Astrocyte (in vitro differentiated cells and primary cell): ENCODE measurements at regions not wholly inside any gene's neighbourhood (a gene's known extent, or its start where the extent isn't known, plus 50 kb on each side); places are given as distances from the start of the nearest gene placed in this dataset.

Experiments
- DNase-seq: peaks from one replicate; pipeline ENCODE4 v3.0.0-alpha.2; 2010; ENCODE audit warnings: low read depth
- FAIRE-seq: peaks from 2 replicates; lab custom pipeline; 2011; peaks lifted over from hg19 to GRCh38; lab: Jason Lieb, UNC
- H2AFZ ChIP-seq: 2 replicates; pipeline ENCODE4 v1.6.0; 2012; ENCODE audit warnings: low read depth, low read length, inconsistent platforms
- H3K27ac ChIP-seq: 2 replicates; pipeline ENCODE4 v1.5.1; 2011; ENCODE audit warnings: low read depth, low read length, inconsistent platforms
- H3K27me3 ChIP-seq: 2 replicates; pipeline ENCODE4 v1.6.0; 2011; ENCODE audit warnings: low read length, inconsistent platforms; ENCODE audit not compliant: insufficient read depth
- H3K36me3 ChIP-seq: 2 replicates; pipeline ENCODE4 v1.5.1; 2011; ENCODE audit warnings: low read length, inconsistent platforms; ENCODE audit not compliant: insufficient read depth
- H3K4me1 ChIP-seq: 2 replicates; pipeline ENCODE4 v1.5.1; 2011; ENCODE audit warnings: low read length, inconsistent platforms; ENCODE audit not compliant: insufficient read depth
- H3K4me2 ChIP-seq: 2 replicates; pipeline ENCODE4 v1.6.0; 2012; ENCODE audit warnings: low read length, inconsistent platforms
- H3K4me3 ChIP-seq: 2 replicates; pipeline ENCODE4 v1.5.1; 2011; ENCODE audit warnings: low read depth, mild to moderate bottlenecking, low read length, inconsistent platforms; ENCODE audit not compliant: insufficient read depth
- H3K79me2 ChIP-seq: 2 replicates; pipeline ENCODE4 v1.6.0; 2012; ENCODE audit warnings: mild to moderate bottlenecking, low read length, inconsistent platforms; ENCODE audit not compliant: insufficient read depth
- H3K9ac ChIP-seq: 2 replicates; pipeline ENCODE4 v1.6.0; 2012; ENCODE audit warnings: mild to moderate bottlenecking, low read length, inconsistent platforms
- H3K9me3 ChIP-seq: 2 replicates; pipeline ENCODE4 v1.5.1; 2012; ENCODE audit warnings: low read depth, mild to moderate bottlenecking, low read length, inconsistent platforms; ENCODE audit not compliant: insufficient read depth
- H4K20me1 ChIP-seq: 2 replicates; pipeline ENCODE4 v1.6.0; 2012; ENCODE audit warnings: low read length, inconsistent platforms; ENCODE audit not compliant: insufficient read depth
- H3K27ac Mint-ChIP-seq: one replicate; pipeline ENCODE4 v1.8.0; 2021; ENCODE audit warnings: mild to moderate bottlenecking, mixed read lengths; ENCODE audit not compliant: unreplicated experiment
- H3K27me3 Mint-ChIP-seq: one replicate; pipeline ENCODE4 v1.8.0; 2021; ENCODE audit warnings: low read depth, mixed read lengths; ENCODE audit not compliant: unreplicated experiment
- H3K36me3 Mint-ChIP-seq: one replicate; pipeline ENCODE4 v1.8.0; 2021; ENCODE audit warnings: low read depth, mixed read lengths; ENCODE audit not compliant: unreplicated experiment
- H3K4me1 Mint-ChIP-seq: one replicate; pipeline ENCODE4 v1.8.0; 2021; ENCODE audit warnings: low read depth, mixed read lengths; ENCODE audit not compliant: unreplicated experiment
- H3K4me3 Mint-ChIP-seq: one replicate; pipeline ENCODE4 v1.8.0; 2021; ENCODE audit warnings: mild to moderate bottlenecking, moderate library complexity, mixed read lengths; ENCODE audit not compliant: unreplicated experiment
- H3K9me3 Mint-ChIP-seq: one replicate; pipeline ENCODE4 v1.8.0; 2021; ENCODE audit warnings: mild to moderate bottlenecking, mixed read lengths; ENCODE audit not compliant: unreplicated experiment
- EZH2 ChIP-seq: IDR thresholded peaks from 2 replicates; pipeline ENCODE4 v1.6.1; 2012; ENCODE audit warnings: mild to moderate bottlenecking, low read length, inconsistent platforms; ENCODE audit not compliant: insufficient read depth
- TF ChIP-seq, protein P1 (sequence below): IDR thresholded peaks from 2 replicates; pipeline ENCODE4 v1.5.1; 2011; ENCODE audit warnings: low read depth, mild to moderate bottlenecking, inconsistent platforms, low read length, moderate library complexity; ENCODE audit not compliant: insufficient read depth

DNA sequence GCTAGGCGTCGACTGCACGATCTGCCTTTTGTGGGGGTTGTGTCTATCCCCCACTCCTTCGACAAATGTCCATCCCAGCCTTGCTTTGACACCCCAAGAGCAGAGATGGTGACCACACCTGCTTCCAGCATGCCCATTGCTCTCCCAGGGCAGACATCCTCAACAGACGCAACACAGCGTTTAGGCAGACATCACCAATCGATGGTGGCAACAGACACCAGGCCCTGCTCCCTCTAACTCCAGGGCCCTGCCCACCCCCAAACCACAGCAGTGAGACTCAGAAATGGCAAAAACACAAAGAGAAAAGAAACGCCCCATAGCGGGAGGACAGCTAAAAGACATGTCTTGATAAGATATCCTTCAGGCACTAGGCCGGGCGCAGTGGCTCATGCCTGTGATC lies 150.9 kb downstream of the CRYBB2 start:
- no peak overlapping the region for H3K9ac ChIP-seq
- no peak overlapping the region for H3K4me2 ChIP-seq
- no peaks in the 10 kb centered on the region for H3K9me3 ChIP-seq
- DNase-seq (no peak), FAIRE-seq (no peak)
- TF ChIP-seq EZH2 = no peak
- TF ChIP-seq, protein P1, sequence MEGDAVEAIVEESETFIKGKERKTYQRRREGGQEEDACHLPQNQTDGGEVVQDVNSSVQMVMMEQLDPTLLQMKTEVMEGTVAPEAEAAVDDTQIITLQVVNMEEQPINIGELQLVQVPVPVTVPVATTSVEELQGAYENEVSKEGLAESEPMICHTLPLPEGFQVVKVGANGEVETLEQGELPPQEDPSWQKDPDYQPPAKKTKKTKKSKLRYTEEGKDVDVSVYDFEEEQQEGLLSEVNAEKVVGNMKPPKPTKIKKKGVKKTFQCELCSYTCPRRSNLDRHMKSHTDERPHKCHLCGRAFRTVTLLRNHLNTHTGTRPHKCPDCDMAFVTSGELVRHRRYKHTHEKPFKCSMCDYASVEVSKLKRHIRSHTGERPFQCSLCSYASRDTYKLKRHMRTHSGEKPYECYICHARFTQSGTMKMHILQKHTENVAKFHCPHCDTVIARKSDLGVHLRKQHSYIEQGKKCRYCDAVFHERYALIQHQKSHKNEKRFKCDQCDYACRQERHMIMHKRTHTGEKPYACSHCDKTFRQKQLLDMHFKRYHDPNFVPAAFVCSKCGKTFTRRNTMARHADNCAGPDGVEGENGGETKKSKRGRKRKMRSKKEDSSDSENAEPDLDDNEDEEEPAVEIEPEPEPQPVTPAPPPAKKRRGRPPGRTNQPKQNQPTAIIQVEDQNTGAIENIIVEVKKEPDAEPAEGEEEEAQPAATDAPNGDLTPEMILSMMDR = no peak
- no peak overlapping the region for H3K27ac Mint-ChIP-seq
- H3K4me3 Mint-ChIP-seq = no peak overlapping the region
- H3K27me3 ChIP-seq = no peaks in the 10 kb centered on the region
- peaks cover 14% of the 10 kb centered on the region for H4K20me1 ChIP-seq
- H3K36me3 Mint-ChIP-seq = peaks cover 38% of the 10 kb centered on the region
- peaks cover 4% of the 10 kb centered on the region for H3K79me2 ChIP-seq
- H3K9me3 Mint-ChIP-seq = peaks cover 2% of the 10 kb centered on the region
- no peak overlapping the region for H2AFZ ChIP-seq
- H3K4me1 Mint-ChIP-seq = peaks cover 4% of the 10 kb centered on the region
- no peak overlapping the region for H3K4me3 ChIP-seq
- no peak overlapping the region for H3K27ac ChIP-seq
- H3K36me3 ChIP-seq = no peaks in the 10 kb centered on the region
- no peaks in the 10 kb centered on the region for H3K27me3 Mint-ChIP-seq
- peaks cover 8% of the 10 kb centered on the region for H3K4me1 ChIP-seq

- FAIRE-seq (no peak), DNase-seq (no peak)
- no peaks in the 10 kb centered on the region for H3K27me3 ChIP-seq
- H3K9me3 ChIP-seq = no peaks in the 10 kb centered on the region
- no peak overlapping the region for H2AFZ ChIP-seq
- no peak overlapping the region for H3K27ac ChIP-seq
- no peak overlapping the region for H3K4me2 ChIP-seq
- Mint-ChIP-seq H3K9me3 (peaks cover 2% of the 10 kb centered on the region), H3K4me1 (peaks cover 4% of the 10 kb centered on the region), H3K27ac (no peak overlapping the region), H3K36me3 (peaks cover 34% of the 10 kb centered on the region), H3K27me3 (no peaks in the 10 kb centered on the region), H3K4me3 (no peak overlapping the region)
- H3K9ac ChIP-seq = no peak overlapping the region
- peaks cover 14% of the 10 kb centered on the region for H4K20me1 ChIP-seq
- H3K4me1 ChIP-seq = peaks cover 8% of the 10 kb centered on the region
- TF ChIP-seq, protein P1 = no peak
- no peak for TF ChIP-seq EZH2
- no peaks in the 10 kb centered on the region for H3K36me3 ChIP-seq
- H3K79me2 ChIP-seq = peaks cover 4% of the 10 kb centered on the region
- no peak overlapping the region for H3K4me3 ChIP-seq
These were observed 152.7 kb downstream of the CRYBB2 start for GRCh38 chr22:25372000-25372595.

DNA sequence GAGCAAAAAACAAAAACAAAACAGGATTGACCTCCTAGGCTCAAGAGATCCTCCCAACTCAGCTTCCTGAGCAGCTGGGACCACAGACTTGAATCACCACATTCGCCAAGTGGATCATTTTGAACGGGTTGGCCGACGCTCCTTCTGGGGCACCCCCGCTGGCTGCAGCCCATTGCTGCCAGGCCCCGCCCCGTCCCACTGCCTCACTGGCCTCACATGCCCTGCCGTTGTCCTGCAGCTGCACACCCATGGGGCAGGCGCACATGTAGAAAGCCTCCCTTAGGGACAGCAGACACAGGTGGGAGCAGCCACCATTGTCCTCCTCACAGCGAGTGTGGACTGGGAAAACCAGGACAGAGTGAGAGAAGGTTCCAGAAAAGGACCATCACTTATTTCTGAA lies 154.5 kb downstream of the CRYBB2 start:
- no peaks in the 10 kb centered on the region for H3K4me1 ChIP-seq
- Mint-ChIP-seq H3K27me3 (no peaks in the 10 kb centered on the region), H3K36me3 (peaks cover 34% of the 10 kb centered on the region), H3K4me3 (no peak overlapping the region), H3K4me1 (no peaks in the 10 kb centered on the region), H3K9me3 (peaks cover 2% of the 10 kb centered on the region), H3K27ac (no peak overlapping the region)
- FAIRE-seq (no peak), DNase-seq (no peak)
- no peaks in the 10 kb centered on the region for H3K27me3 ChIP-seq
- H3K9me3 ChIP-seq = no peaks in the 10 kb centered on the region
- no peak for TF ChIP-seq EZH2
- TF ChIP-seq, protein P1 = no peak
- H3K36me3 ChIP-seq = no peaks in the 10 kb centered on the region
- no peak overlapping the region for H3K9ac ChIP-seq
- H3K4me3 ChIP-seq = no peak overlapping the region
- no peak overlapping the region for H3K4me2 ChIP-seq
- H2AFZ ChIP-seq = no peak overlapping the region
- peaks cover under 1% of the 10 kb centered on the region for H4K20me1 ChIP-seq
- H3K79me2 ChIP-seq = no peaks in the 10 kb centered on the region
- H3K27ac ChIP-seq = no peak overlapping the region
